H9 (cell line): ENCODE measurements at regions not wholly inside any gene's neighbourhood (a gene's known extent, or its start where the extent isn't known, plus 50 kb on each side); places are given as distances from the start of the nearest gene placed in this dataset.

Experiments
- DNase-seq: peaks from one replicate; pipeline ENCODE4 v3.0.0-alpha.2; 2017
- H2AFZ ChIP-seq: one replicate; pipeline ENCODE4 v1.6.1; 2013; ENCODE audit warnings: mild to moderate bottlenecking, low read length, control low read depth, moderate library complexity
- H2AK5ac ChIP-seq: 2 replicates; pipeline ENCODE4 v1.6.1; 2013; ENCODE audit warnings: low read length, control low read depth, mixed read lengths; ENCODE audit not compliant: insufficient read length
- H2BK120ac ChIP-seq: one replicate; pipeline ENCODE4 v1.6.1; 2013; ENCODE audit warnings: low read depth, mild to moderate bottlenecking, low read length, control low read depth, inconsistent platforms; ENCODE audit not compliant: poor library complexity, severe bottlenecking
- H2BK12ac ChIP-seq: 2 replicates; pipeline ENCODE4 v1.6.1; 2013; ENCODE audit warnings: low read length, control low read depth, mixed read lengths, low read depth; ENCODE audit not compliant: insufficient read length
- H2BK15ac ChIP-seq: 2 replicates; pipeline ENCODE4 v1.6.1; 2013; ENCODE audit warnings: low read depth, low read length, control low read depth
- H2BK20ac ChIP-seq: one replicate; pipeline ENCODE4 v1.6.1; 2013; ENCODE audit warnings: low read depth, mild to moderate bottlenecking, low read length, control low read depth, inconsistent platforms; ENCODE audit not compliant: poor library complexity, severe bottlenecking
- H2BK5ac ChIP-seq: 2 replicates; pipeline ENCODE4 v1.6.1; 2013; ENCODE audit warnings: low read length, control low read depth, mixed read lengths; ENCODE audit not compliant: insufficient read length
- H3K14ac ChIP-seq: 2 replicates; pipeline ENCODE4 v1.6.1; 2013; ENCODE audit warnings: low read length, control low read depth; ENCODE audit not compliant: insufficient read depth
- H3K18ac ChIP-seq: 2 replicates; pipeline ENCODE4 v1.6.1; 2013; ENCODE audit warnings: low read depth, mild to moderate bottlenecking, mixed read lengths, low read length, control low read depth; ENCODE audit not compliant: insufficient read length
- H3K23ac ChIP-seq: 2 replicates; pipeline ENCODE4 v1.6.1; 2013; ENCODE audit warnings: low read length, control low read depth, mixed read lengths, low read depth; ENCODE audit not compliant: insufficient read length
- H3K23me2 ChIP-seq: 2 replicates; pipeline ENCODE4 v1.6.1; 2013; ENCODE audit warnings: low read depth, mild to moderate bottlenecking, mixed read lengths, low read length, control low read depth; ENCODE audit not compliant: insufficient read length, poor library complexity, severe bottlenecking
- H3K27ac ChIP-seq: 2 replicates; pipeline ENCODE4 v1.5.1; 2013; ENCODE audit warnings: low read length, control low read depth, mixed read lengths, low read depth; ENCODE audit not compliant: insufficient read length
- H3K27me3 ChIP-seq: 2 replicates; pipeline ENCODE4 v1.6.1; 2013; ENCODE audit warnings: low read length, control low read depth, inconsistent platforms; ENCODE audit not compliant: insufficient read depth
- H3K4ac ChIP-seq: 2 replicates; pipeline ENCODE4 v1.6.1; 2013; ENCODE audit warnings: low read depth, mild to moderate bottlenecking, control low read depth, inconsistent platforms, low read length, moderate library complexity
- H3K4me1 ChIP-seq: 2 replicates; pipeline ENCODE4 v1.6.1; 2013; ENCODE audit warnings: low read length, control low read depth, inconsistent platforms; ENCODE audit not compliant: insufficient read depth
- H3K4me2 ChIP-seq: 2 replicates; pipeline ENCODE4 v1.6.1; 2013; ENCODE audit warnings: low read length, control low read depth, mixed read lengths; ENCODE audit not compliant: insufficient read length, insufficient read depth
- H3K56ac ChIP-seq: 2 replicates; pipeline ENCODE4 v1.6.1; 2013; ENCODE audit warnings: low read depth, mild to moderate bottlenecking, mixed read lengths, low read length, control low read depth; ENCODE audit not compliant: insufficient read length
- H3K79me1 ChIP-seq: 2 replicates; pipeline ENCODE4 v1.6.1; 2013; ENCODE audit warnings: low read depth, mild to moderate bottlenecking, moderate library complexity, low read length, control low read depth, inconsistent platforms; ENCODE audit not compliant: insufficient read depth, poor library complexity, severe bottlenecking
- H3K79me2 ChIP-seq: 2 replicates; pipeline ENCODE4 v1.6.1; 2013; ENCODE audit warnings: low read length, control low read depth, inconsistent platforms; ENCODE audit not compliant: insufficient read depth
- H3K9ac ChIP-seq: 2 replicates; pipeline ENCODE4 v1.6.1; 2013; ENCODE audit warnings: low read length, control low read depth, mixed read lengths; ENCODE audit not compliant: insufficient read length; ENCODE audit errors: extremely low read depth
- H3K9me3 ChIP-seq: one replicate; pipeline ENCODE4 v1.6.1; 2013; ENCODE audit warnings: low read depth, low read length, inconsistent platforms; ENCODE audit not compliant: control insufficient read depth
- H3T11ph ChIP-seq: one replicate; pipeline ENCODE4 v1.6.1; 2013; ENCODE audit warnings: mild to moderate bottlenecking, low read length, control low read depth, inconsistent platforms
- H4K20me1 ChIP-seq: one replicate; pipeline ENCODE4 v1.6.1; 2013; ENCODE audit not compliant: control insufficient read depth, insufficient read length, insufficient read depth
- H4K5ac ChIP-seq: 2 replicates; pipeline ENCODE4 v1.6.1; 2013; ENCODE audit warnings: low read depth, mild to moderate bottlenecking, mixed read lengths, low read length, control low read depth; ENCODE audit not compliant: insufficient read length
- H4K8ac ChIP-seq: replicated peaks from 2 replicates; pipeline ENCODE4 v1.6.1; 2013; ENCODE audit warnings: low read length, control low read depth, mixed read lengths, low read depth; ENCODE audit not compliant: insufficient read length
- H4K91ac ChIP-seq: 2 replicates; pipeline ENCODE4 v1.6.1; 2013; ENCODE audit warnings: low read depth, mild to moderate bottlenecking, moderate library complexity, mixed read lengths, low read length, control low read depth; ENCODE audit not compliant: insufficient read length
- H3K27ac Mint-ChIP-seq, 3 experiments: 2 replicates in 2 of 3; 3 replicates in 1 of 3; pipeline ENCODE4 v1.8.0; 2020 to 2021; ENCODE audit warnings: mixed read lengths in 3 of 3, mild to moderate bottlenecking in 1 of 3, moderate library complexity in 1 of 3
- H3K27me3 Mint-ChIP-seq: 2 replicates; pipeline ENCODE4 v1.8.0; 2021; ENCODE audit warnings: low read depth, mild to moderate bottlenecking, moderate library complexity, mixed read lengths
- H3K36me3 Mint-ChIP-seq, 3 experiments: 2 replicates in 2 of 3; 3 replicates in 1 of 3; pipeline ENCODE4 v1.8.0; 2020 to 2021; ENCODE audit warnings: low read depth in 3 of 3, mixed read lengths in 3 of 3; ENCODE audit not compliant: insufficient read depth in 1 of 3
- H3K4me1 Mint-ChIP-seq, 2 experiments: 2 replicates each; pipeline ENCODE4 v1.8.0; 2020; ENCODE audit warnings: mixed read lengths in 2 of 2
- H3K4me3 Mint-ChIP-seq, 2 experiments: 2 replicates in 1 of 2; 3 replicates in 1 of 2; pipeline ENCODE4 v1.8.0; 2020 to 2021; ENCODE audit warnings: mild to moderate bottlenecking in 2 of 2, mixed read lengths in 2 of 2, moderate library complexity in 1 of 2
- H3K9me3 Mint-ChIP-seq, 2 experiments: 2 replicates in 1 of 2; 3 replicates in 1 of 2; pipeline ENCODE4 v1.8.0; 2020; ENCODE audit warnings: mild to moderate bottlenecking in 2 of 2, mixed read lengths in 2 of 2, moderate library complexity in 1 of 2
- CTCF ChIP-seq: fragments of 200-600 bp; sonication (generic); conservative IDR thresholded peaks from 3 replicates; pipeline ENCODE4 v1.8.0; 2021; ENCODE audit warnings: antibody characterized with exemption, mild to moderate bottlenecking
- WGBS: extraction: QIAGEN DNeasy Blood & Tissue Kit; methylation state at CpG from one replicate; pipeline ENCODE4 v1.1.7; 2013; ENCODE audit warnings: missing lambda C conversion rate, low lambda C conversion rate, mixed read lengths; ENCODE audit not compliant: insufficient read length; ENCODE audit errors: extremely low coverage; 5-methylcytosine and 5-hydroxymethylcytosine counted together

GRCh38 chr12:12007001-12007712 is 63.6 kb upstream of the BCL2L14 start:
- Histone ChIP-seq H3K4ac (no peak overlapping the region), H2BK5ac (no peak overlapping the region), H3K79me1 (no peaks in the 10 kb centered on the region), H4K5ac (no peak overlapping the region), H4K91ac (no peak overlapping the region), H4K20me1 (peaks cover 2% of the 10 kb centered on the region), H2AFZ (no peak overlapping the region), H3K27me3 (no peaks in the 10 kb centered on the region), H3K23ac (no peak overlapping the region), H3K23me2 (no peaks in the 10 kb centered on the region), H2BK120ac (no peak overlapping the region), H3K9ac (no peak overlapping the region), H2BK12ac (no peak overlapping the region), H3K18ac (no peak overlapping the region), H2AK5ac (no peak overlapping the region), H3K79me2 (no peaks in the 10 kb centered on the region), H3K4me2 (no peak overlapping the region), H3K9me3 (no peaks in the 10 kb centered on the region), H3K27ac (no peak overlapping the region), H3K56ac (no peak overlapping the region), H3K14ac (no peak overlapping the region), H2BK20ac (no peak overlapping the region), H3K4me1 (peaks cover 16% of the 10 kb centered on the region), H3T11ph (no peak overlapping the region), H4K8ac (no peak overlapping the region), H2BK15ac (no peak overlapping the region)
- Mint-ChIP-seq H3K9me3 (peaks cover 3 to 7% of the 10 kb centered on the region in 2 experiments; a peak in 1 of 5 replicates), H3K36me3 (peaks cover 0 to 4% (median 2%) of the 10 kb centered on the region in 3 experiments; a peak in 2 of 7 replicates), H3K27me3 (peaks cover 2% of the 10 kb centered on the region), H3K4me1 (peaks cover 39 to 44% of the 10 kb centered on the region in 2 experiments), H3K27ac (no peak overlapping the region; a peak in 1 of 7 replicates), H3K4me3 (no peak overlapping the region)
- TF ChIP-seq CTCF: no peak
- WGBS: no CpG with 5 or more reads among the region's 7 CpGs
- no peak for DNase-seq
